WTC11 (cell line): ENCODE measurements at regions not wholly inside any gene's neighbourhood (a gene's known extent, or its start where the extent isn't known, plus 50 kb on each side); places are given as distances from the start of the nearest gene placed in this dataset.
A peak's percentile ranks its signal among the peaks of the same experiment; 100 is the strongest.

Source experiments
- ATAC-seq: fragments of 200-7000 bp; cut with Tn5 transposase; 2 replicates; pipeline ENCODE4 v1.10.0; 2021; ENCODE audit warnings: mild to moderate bottlenecking, moderate library complexity
- CTCF ChIA-PET: fragments of 300-600 bp; sonication (Branson Sonifier 250); formaldehyde crosslinking; loops from one replicate; lab custom pipeline; 2021; ENCODE audit warnings: antibody characterized with exemption; lab: Charles Lee
- POLR2A ChIA-PET: fragments of 350-600 bp; sonication (Branson Sonifier 250); formaldehyde crosslinking; loops from one replicate; lab custom pipeline; 2021; ENCODE audit warnings: antibody characterized with exemption; lab: Charles Lee
- DNase-seq: peaks from one replicate; pipeline ENCODE4 v3.0.0; 2021; ENCODE audit warnings: low spot score
- H3K27ac Mint-ChIP-seq: 2 replicates; pipeline ENCODE4 v1.8.0; 2021; ENCODE audit warnings: mixed read lengths
- H3K27me3 Mint-ChIP-seq: 2 replicates; pipeline ENCODE4 v1.8.0; 2021; ENCODE audit warnings: low read depth, mild to moderate bottlenecking, moderate library complexity, mixed read lengths
- H3K36me3 Mint-ChIP-seq: 2 replicates; pipeline ENCODE4 v1.8.0; 2021; ENCODE audit warnings: mixed read lengths
- H3K4me1 Mint-ChIP-seq: 2 replicates; pipeline ENCODE4 v1.8.0; 2022; ENCODE audit warnings: mixed read lengths
- H3K4me3 Mint-ChIP-seq: 2 replicates; pipeline ENCODE4 v1.8.0; 2021; ENCODE audit warnings: mild to moderate bottlenecking, moderate library complexity, mixed read lengths
- H3K9me3 Mint-ChIP-seq: 2 replicates; pipeline ENCODE4 v1.8.0; 2021; ENCODE audit warnings: mixed read lengths
- ARID4B ChIP-seq: sonication (generic); formaldehyde crosslinking; IDR thresholded peaks from 2 replicates; pipeline ENCODE4 v1.8.0; 2023; ENCODE audit warnings: missing genetic modification reagents, mild to moderate bottlenecking, borderline replicate concordance
- CREB1 ChIP-seq: sonication (generic); formaldehyde crosslinking; IDR thresholded peaks from 2 replicates; pipeline ENCODE4 v1.8.0; 2023; ENCODE audit warnings: mild to moderate bottlenecking, missing genetic modification reagents
- GABPB1 ChIP-seq: sonication (generic); formaldehyde crosslinking; IDR thresholded peaks from 2 replicates; pipeline ENCODE4 v1.8.1; 2023; ENCODE audit warnings: mild to moderate bottlenecking, missing genetic modification reagents
- JAZF1 ChIP-seq: fragments of 250-450 bp; sonication (Bioruptor Pico); IDR thresholded peaks from 2 replicates; pipeline ENCODE4 v1.9.0; 2021; ENCODE audit warnings: moderate library complexity, mild to moderate bottlenecking, inconsistent platforms
- MXD4 ChIP-seq: fragments of 250-450 bp; sonication (Bioruptor Pico); IDR thresholded peaks from 2 replicates; pipeline ENCODE4 v1.8.0; 2021; ENCODE audit warnings: mild to moderate bottlenecking, moderate library complexity, borderline replicate concordance
- NR2C2 ChIP-seq: sonication (generic); formaldehyde crosslinking; IDR thresholded peaks from 2 replicates; pipeline ENCODE4 v1.8.0; 2022; ENCODE audit warnings: mild to moderate bottlenecking, missing genetic modification reagents
- OVOL2 ChIP-seq: fragments of 250-450 bp; sonication (Bioruptor Pico); IDR thresholded peaks from 2 replicates; pipeline ENCODE4 v1.9.0; 2021; ENCODE audit warnings: mild to moderate bottlenecking, borderline replicate concordance
- PREB ChIP-seq: sonication (generic); formaldehyde crosslinking; IDR thresholded peaks from 2 replicates; pipeline ENCODE4 v1.8.1; 2022; ENCODE audit warnings: mild to moderate bottlenecking, missing genetic modification reagents, moderate library complexity, borderline replicate concordance
- RORB ChIP-seq: fragments of 250-450 bp; sonication (Bioruptor Pico); IDR thresholded peaks from 2 replicates; pipeline ENCODE4 v1.9.0; 2021; ENCODE audit warnings: mild to moderate bottlenecking
- SMAD3 ChIP-seq: sonication (generic); formaldehyde crosslinking; IDR thresholded peaks from 2 replicates; pipeline ENCODE4 v1.8.0; 2022; ENCODE audit warnings: missing genetic modification reagents, mild to moderate bottlenecking, borderline replicate concordance
- USF2 ChIP-seq: sonication (generic); formaldehyde crosslinking; IDR thresholded peaks from 2 replicates; pipeline ENCODE4 v1.8.1; 2023; ENCODE audit warnings: mild to moderate bottlenecking, missing genetic modification reagents, moderate library complexity
- ZNF396 ChIP-seq: fragments of 250-450 bp; sonication (Bioruptor Pico); IDR thresholded peaks from 2 replicates; pipeline ENCODE4 v1.8.0; 2021; ENCODE audit warnings: mild to moderate bottlenecking, moderate library complexity, borderline replicate concordance
- ZNF425 ChIP-seq: fragments of 250-450 bp; sonication (Bioruptor Pico); conservative IDR thresholded peaks from 2 replicates; pipeline ENCODE4 v1.9.0; 2021; ENCODE audit warnings: mild to moderate bottlenecking
- ZNF671 ChIP-seq: fragments of 250-450 bp; sonication (Bioruptor Pico); IDR thresholded peaks from 2 replicates; pipeline ENCODE4 v1.8.0; 2021; ENCODE audit warnings: mild to moderate bottlenecking
- TF ChIP-seq, protein P1 (sequence below): sonication (generic); formaldehyde crosslinking; conservative IDR thresholded peaks from 2 replicates; pipeline ENCODE4 v1.8.1; 2022; ENCODE audit warnings: mild to moderate bottlenecking, missing genetic modification reagents
- TF ChIP-seq, protein P2 (sequence below): sonication (generic); formaldehyde crosslinking; conservative IDR thresholded peaks from 2 replicates; pipeline ENCODE4 v1.8.1; 2023; ENCODE audit warnings: mild to moderate bottlenecking, low read depth, missing genetic modification reagents, moderate library complexity
- TF ChIP-seq, protein P3 (sequence below): sonication (generic); formaldehyde crosslinking; IDR thresholded peaks from 2 replicates; pipeline ENCODE4 v1.8.1; 2022; ENCODE audit warnings: mild to moderate bottlenecking, moderate library complexity, missing genetic modification reagents

DNA sequence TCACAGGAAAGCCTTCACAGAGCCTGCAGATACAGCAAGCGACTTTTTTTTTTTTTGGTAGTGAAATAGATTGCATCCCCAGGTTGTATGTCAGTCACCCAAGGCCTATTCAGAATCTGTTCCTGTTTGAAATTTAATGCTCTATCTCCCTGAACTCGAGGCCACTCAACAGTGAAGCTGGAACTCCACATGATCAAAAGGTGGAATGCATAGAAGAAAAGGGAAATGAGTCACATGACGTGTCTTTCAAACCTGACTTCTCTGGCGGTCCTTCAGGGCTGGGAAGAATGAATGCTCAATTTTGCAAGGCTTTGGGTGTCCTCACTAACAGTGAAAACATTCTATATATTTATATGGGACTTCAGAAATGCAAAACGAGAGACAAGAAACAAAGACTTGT, 88.4 kb upstream of the B3GAT2 start:
- peak; percentile 49 for TF ChIP-seq USF2 (CRISPR knock-in tag)
- TF ChIP-seq ARID4B (CRISPR knock-in tag) = no peak
- 0 out of 2 replicates have a peak, but pooled peaks cover 6% of the 10 kb centered on the region for H3K4me1 Mint-ChIP-seq
- CTCF ChIA-PET = no interaction called here
- no peaks in the 10 kb centered on the region; the same call in 1 of the 2 replicates for H3K9me3 Mint-ChIP-seq
- no peaks in the 10 kb centered on the region for H3K36me3 Mint-ChIP-seq
- ATAC-seq (no peak), DNase-seq (no peak)
- H3K27me3 Mint-ChIP-seq = no peaks in the 10 kb centered on the region
- no peak overlapping the region for H3K4me3 Mint-ChIP-seq
- POLR2A ChIA-PET = no interaction called here
- no peak overlapping the region for H3K27ac Mint-ChIP-seq

DNA sequence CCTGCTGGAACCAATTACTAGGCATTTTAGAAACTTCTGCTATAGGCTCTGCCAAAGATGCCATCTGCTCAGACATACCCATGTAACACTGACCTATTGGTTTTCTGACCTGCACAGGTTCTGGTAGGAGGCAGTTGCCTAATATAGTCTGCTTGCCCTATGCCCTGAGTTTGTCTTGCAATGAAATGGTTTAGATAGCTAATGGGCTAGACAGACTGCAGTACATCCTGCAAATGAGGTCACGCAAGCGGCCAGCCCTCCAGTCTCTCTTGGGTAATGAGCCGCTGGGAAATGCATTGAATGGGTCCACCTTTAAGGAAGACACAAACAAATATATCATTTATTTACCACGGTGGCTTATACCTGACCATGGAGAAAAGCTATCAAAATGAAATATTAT, 90.6 kb upstream of the B3GAT2 start:
- H3K4me3 Mint-ChIP-seq = no peak overlapping the region
- TF ChIP-seq OVOL2 (CRISPR knock-in tag) (no peak), JAZF1 (no peak), RORB (CRISPR knock-in tag) (no peak)
- TF ChIP-seq, all 79 proteins: peak for 0
- no peaks in the 10 kb centered on the region for H3K36me3 Mint-ChIP-seq
- no peak for DNase-seq
- 0 out of 2 replicates have a peak, but pooled peaks cover 6% of the 10 kb centered on the region for H3K4me1 Mint-ChIP-seq
- POLR2A ChIA-PET = no interaction called here
- no peaks in the 10 kb centered on the region for H3K27me3 Mint-ChIP-seq
- no peak for ATAC-seq
- CTCF ChIA-PET = interaction anchor here (1.3 kb wide), 1 partner anchor 19 kb away, joined by 3 read pairs; no protein-coding TSS in a partner anchor
- no peak overlapping the region for H3K27ac Mint-ChIP-seq
- no peaks in the 10 kb centered on the region; the same call in 1 of the 2 replicates for H3K9me3 Mint-ChIP-seq

- no peak for ATAC-seq
- no peaks in the 10 kb centered on the region; the same call in 1 of the 2 replicates for H3K9me3 Mint-ChIP-seq
- H3K36me3 Mint-ChIP-seq = no peaks in the 10 kb centered on the region
- DNase-seq = no peak
- no peak overlapping the region for H3K4me3 Mint-ChIP-seq
- CTCF ChIA-PET = no interaction called here
- H3K27me3 Mint-ChIP-seq = no peaks in the 10 kb centered on the region
- H3K27ac Mint-ChIP-seq = no peak overlapping the region
- 0 out of 2 replicates have a peak, but pooled peaks cover 6% of the 10 kb centered on the region for H3K4me1 Mint-ChIP-seq
- POLR2A ChIA-PET = no interaction called here
- TF ChIP-seq GABPB1 (CRISPR knock-in tag) (no peak), MXD4 (CRISPR knock-in tag) (no peak), NR2C2 (CRISPR knock-in tag) (no peak), CREB1 (CRISPR knock-in tag) (no peak), ZNF425 (CRISPR knock-in tag) (no peak), ZNF671 (no peak), SMAD3 (CRISPR knock-in tag) (no peak), PREB (CRISPR knock-in tag) (no peak), ZNF396 (CRISPR knock-in tag) (no peak)
- TF ChIP-seq, protein P1, sequence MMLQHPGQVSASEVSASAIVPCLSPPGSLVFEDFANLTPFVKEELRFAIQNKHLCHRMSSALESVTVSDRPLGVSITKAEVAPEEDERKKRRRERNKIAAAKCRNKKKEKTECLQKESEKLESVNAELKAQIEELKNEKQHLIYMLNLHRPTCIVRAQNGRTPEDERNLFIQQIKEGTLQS (CRISPR knock-in tag) = no peak
- TF ChIP-seq, protein P2, sequence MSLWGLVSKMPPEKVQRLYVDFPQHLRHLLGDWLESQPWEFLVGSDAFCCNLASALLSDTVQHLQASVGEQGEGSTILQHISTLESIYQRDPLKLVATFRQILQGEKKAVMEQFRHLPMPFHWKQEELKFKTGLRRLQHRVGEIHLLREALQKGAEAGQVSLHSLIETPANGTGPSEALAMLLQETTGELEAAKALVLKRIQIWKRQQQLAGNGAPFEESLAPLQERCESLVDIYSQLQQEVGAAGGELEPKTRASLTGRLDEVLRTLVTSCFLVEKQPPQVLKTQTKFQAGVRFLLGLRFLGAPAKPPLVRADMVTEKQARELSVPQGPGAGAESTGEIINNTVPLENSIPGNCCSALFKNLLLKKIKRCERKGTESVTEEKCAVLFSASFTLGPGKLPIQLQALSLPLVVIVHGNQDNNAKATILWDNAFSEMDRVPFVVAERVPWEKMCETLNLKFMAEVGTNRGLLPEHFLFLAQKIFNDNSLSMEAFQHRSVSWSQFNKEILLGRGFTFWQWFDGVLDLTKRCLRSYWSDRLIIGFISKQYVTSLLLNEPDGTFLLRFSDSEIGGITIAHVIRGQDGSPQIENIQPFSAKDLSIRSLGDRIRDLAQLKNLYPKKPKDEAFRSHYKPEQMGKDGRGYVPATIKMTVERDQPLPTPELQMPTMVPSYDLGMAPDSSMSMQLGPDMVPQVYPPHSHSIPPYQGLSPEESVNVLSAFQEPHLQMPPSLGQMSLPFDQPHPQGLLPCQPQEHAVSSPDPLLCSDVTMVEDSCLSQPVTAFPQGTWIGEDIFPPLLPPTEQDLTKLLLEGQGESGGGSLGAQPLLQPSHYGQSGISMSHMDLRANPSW (CRISPR knock-in tag) = no peak
- TF ChIP-seq, protein P3, sequence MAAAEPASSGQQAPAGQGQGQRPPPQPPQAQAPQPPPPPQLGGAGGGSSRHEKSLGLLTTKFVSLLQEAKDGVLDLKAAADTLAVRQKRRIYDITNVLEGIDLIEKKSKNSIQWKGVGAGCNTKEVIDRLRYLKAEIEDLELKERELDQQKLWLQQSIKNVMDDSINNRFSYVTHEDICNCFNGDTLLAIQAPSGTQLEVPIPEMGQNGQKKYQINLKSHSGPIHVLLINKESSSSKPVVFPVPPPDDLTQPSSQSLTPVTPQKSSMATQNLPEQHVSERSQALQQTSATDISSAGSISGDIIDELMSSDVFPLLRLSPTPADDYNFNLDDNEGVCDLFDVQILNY (CRISPR knock-in tag) = no peak
These were observed 91.7 kb upstream of the B3GAT2 start for GRCh38 chr6:71048320-71049164.
